Cardiac fibroblast (primary cell): ENCODE measurements at regions not wholly inside any gene's neighbourhood (a gene's known extent, or its start where the extent isn't known, plus 50 kb on each side); places are given as distances from the start of the nearest gene placed in this dataset.

ENCODE experiments used
- DNase-seq, 2 donors: peaks; one replicate each; pipeline versions ENCODE4 v3.0.0 to v3.0.0-alpha.2; 2010; ENCODE audit warnings: low read depth in 2 of 2
- H3K4me3 ChIP-seq, 2 donors: replicated peaks in 1 of 2; 1 replicate in 1 of 2; 2 replicates in 1 of 2; pipeline ENCODE4 v1.5.1; 2011; ENCODE audit warnings: low read depth in 2 of 2, low read length in 2 of 2, mild to moderate bottlenecking in 2 of 2, moderate library complexity in 1 of 2
- TF ChIP-seq, protein P1 (sequence below): IDR thresholded peaks from one replicate; pipeline ENCODE4 v1.5.1; 2011; ENCODE audit warnings: low read depth, mild to moderate bottlenecking, low read length, inconsistent platforms

GRCh38 chr4:33696041-33696440, 2548.3 kb downstream of the ARAP2 start:
- peak; percentile 57 for DNase-seq
- no peak overlapping the region for H3K4me3 ChIP-seq
- TF ChIP-seq, protein P1, sequence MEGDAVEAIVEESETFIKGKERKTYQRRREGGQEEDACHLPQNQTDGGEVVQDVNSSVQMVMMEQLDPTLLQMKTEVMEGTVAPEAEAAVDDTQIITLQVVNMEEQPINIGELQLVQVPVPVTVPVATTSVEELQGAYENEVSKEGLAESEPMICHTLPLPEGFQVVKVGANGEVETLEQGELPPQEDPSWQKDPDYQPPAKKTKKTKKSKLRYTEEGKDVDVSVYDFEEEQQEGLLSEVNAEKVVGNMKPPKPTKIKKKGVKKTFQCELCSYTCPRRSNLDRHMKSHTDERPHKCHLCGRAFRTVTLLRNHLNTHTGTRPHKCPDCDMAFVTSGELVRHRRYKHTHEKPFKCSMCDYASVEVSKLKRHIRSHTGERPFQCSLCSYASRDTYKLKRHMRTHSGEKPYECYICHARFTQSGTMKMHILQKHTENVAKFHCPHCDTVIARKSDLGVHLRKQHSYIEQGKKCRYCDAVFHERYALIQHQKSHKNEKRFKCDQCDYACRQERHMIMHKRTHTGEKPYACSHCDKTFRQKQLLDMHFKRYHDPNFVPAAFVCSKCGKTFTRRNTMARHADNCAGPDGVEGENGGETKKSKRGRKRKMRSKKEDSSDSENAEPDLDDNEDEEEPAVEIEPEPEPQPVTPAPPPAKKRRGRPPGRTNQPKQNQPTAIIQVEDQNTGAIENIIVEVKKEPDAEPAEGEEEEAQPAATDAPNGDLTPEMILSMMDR, result no peak

DNA sequence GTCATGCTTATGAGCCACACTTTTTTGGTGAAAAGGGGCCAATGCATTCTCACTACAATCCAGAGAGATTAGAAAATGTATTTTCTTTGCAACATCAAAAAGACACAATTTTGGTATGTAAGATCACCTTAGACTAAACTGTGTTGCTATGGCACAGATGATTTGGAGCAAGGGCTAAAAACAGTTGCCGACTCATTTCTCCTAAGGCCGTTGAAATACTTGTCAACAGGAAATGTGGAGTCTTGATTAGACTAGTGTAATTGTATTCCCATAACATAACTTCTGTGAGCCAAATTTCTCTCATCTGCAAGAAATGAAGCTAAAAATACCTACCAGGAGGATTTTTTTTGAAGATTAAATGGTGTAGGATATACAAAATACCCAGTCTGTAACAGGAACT, 2547.7 kb downstream of the ARAP2 start:
- TF ChIP-seq, protein P1, result no peak
- DNase-seq, result peak; percentile 62 to 83
- H3K4me3 ChIP-seq, result no peak overlapping the region

DNA sequence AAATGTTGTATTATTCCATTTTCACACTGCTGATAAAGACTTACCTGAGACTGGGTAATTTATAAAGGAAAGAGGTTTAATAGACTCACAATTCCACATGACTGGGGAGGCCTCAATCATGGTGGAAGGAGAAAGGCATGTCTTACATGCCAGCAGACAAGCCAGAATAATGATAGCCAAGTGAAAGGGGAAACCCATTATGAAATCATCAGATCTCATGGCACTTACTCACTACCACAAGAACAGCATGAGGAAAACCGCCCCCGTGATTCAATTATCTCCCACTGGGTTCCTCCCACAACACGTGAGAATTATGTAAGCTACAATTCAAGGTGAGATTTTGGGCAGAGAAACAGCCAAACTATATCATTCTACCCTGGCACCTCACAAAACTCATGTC, 2535.1 kb downstream of the ARAP2 start:
- DNase-seq, result peak; percentile 69 to 95
- TF ChIP-seq, protein P1, result no peak
- H3K4me3 ChIP-seq, result no peak overlapping the region

DNA sequence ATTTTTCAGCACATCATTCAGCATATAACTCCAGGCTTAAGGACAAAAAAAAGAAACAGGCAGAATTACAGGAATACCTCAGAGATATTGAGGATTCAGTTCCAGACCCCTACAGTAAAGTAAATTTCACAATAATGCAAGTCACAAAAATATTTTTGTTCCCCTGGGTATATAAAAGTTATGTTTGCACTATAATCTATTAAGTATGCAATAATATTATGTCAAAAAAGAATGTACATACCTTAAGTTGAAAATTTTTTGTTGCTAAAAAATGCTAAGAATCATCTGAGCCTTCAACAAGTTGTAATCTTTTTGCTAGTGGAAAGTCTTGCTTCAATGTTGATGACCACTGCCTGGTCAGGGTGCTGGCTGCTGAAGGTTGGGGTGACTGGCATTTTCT, 2532.5 kb downstream of the ARAP2 start:
- peak; percentile 7 to 15 for DNase-seq
- no peak overlapping the region for H3K4me3 ChIP-seq
- TF ChIP-seq, protein P1, result no peak

DNA sequence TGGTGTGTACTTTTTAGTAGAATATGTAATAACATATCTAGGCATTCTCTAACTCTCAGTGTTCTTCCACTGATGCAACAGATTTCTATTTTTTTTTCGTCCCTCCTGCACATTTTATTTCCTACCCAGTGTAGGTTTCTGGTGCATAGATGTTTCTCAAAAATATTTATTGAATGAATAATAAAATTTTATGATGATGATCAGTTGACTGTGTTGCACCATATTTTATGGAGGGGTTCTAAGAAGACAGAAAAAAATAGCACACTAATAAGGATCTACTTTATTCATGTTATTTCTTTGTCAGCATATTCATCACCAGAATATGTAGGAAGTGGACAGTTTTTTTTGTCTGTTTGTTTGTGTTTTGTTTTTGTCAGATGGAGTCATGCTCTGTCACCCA, 2529.3 kb downstream of the ARAP2 start:
- no peak overlapping the region for H3K4me3 ChIP-seq
- peak in 1 of 2 donors; percentile 61 for DNase-seq
- TF ChIP-seq, protein P1, result no peak

DNA sequence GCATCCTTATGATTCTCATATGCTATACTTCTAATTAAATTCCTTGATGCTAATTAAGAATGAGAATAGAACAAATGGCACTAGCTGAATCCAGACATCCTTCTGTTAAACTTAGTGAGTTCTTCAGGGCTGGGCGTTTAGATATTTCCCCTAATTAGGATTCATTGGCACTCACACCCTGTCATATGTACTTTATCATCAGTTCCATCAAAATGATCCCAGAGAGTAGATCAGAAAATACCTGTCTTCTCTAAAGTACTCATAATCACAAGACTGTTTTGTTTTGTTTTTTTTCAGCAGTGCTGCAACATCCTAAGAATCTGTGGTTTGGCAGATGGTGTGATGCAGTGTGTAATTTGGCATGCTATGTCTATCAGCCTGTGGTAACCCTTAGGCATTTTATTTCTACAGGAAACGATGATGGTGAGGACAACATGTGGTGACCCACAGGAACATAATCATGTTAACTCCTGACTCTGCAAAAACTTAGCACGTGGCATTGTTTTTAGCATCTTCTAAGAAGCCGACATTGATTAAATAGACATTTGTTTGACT, 2528.4 kb downstream of the ARAP2 start:
- TF ChIP-seq, protein P1, result no peak
- no peak overlapping the region for H3K4me3 ChIP-seq
- DNase-seq, result peak; percentile 91 to 95

GRCh38 chr4:33722254-33722653, 2522.1 kb downstream of the ARAP2 start:
- DNase-seq, result peak; percentile 82
- no peak overlapping the region for H3K4me3 ChIP-seq
- TF ChIP-seq, protein P1, result no peak
